H7 (cell line): ENCODE measurements at regions not wholly inside any gene's neighbourhood (a gene's known extent, or its start where the extent isn't known, plus 50 kb on each side); places are given as distances from the start of the nearest gene placed in this dataset.
A peak's percentile ranks its signal among the peaks of the same experiment; 100 is the strongest.

Source experiments
- DNase-seq: peaks from one replicate; pipeline ENCODE4 v3.0.0; 2012
- H3K27me3 ChIP-seq: 2 replicates; pipeline ENCODE4 v1.6.0; 2011; ENCODE audit warnings: mild to moderate bottlenecking, low read length; ENCODE audit not compliant: control insufficient read depth, insufficient read depth
- H3K36me3 ChIP-seq: replicated peaks from 2 replicates; pipeline ENCODE4 v1.5.1; 2011; ENCODE audit warnings: low read length; ENCODE audit not compliant: control insufficient read depth, insufficient read depth
- H3K4me3 ChIP-seq: 2 replicates; pipeline ENCODE4 v1.5.1; 2011; ENCODE audit warnings: low read depth, mild to moderate bottlenecking, control low read depth, low read length, moderate library complexity; ENCODE audit not compliant: insufficient read depth

DNA sequence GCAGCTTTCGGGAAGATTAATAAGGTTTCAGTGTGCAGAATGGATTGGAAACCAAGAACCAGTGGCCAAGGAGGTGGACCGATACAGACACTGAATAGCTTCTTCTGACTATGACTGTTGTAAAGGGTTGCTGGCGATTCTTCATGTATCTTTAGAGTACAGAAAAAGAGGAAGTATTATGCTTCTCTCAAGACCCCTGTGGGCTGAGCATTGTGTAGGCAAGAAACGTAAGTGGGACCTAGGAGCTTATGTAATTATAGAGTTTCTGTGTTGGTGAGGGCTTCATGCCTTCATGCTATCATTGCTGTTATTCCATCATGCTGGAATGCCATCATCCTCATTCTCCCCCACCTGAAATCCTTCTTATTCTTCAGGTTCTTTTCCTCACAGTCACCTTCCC, 105.4 kb upstream of the AKIRIN2 start:
- Histone ChIP-seq H3K4me3 (no peak overlapping the region), H3K27me3 (no peaks in the 10 kb centered on the region), H3K36me3 (no peaks in the 10 kb centered on the region)
- no peak for DNase-seq

DNA sequence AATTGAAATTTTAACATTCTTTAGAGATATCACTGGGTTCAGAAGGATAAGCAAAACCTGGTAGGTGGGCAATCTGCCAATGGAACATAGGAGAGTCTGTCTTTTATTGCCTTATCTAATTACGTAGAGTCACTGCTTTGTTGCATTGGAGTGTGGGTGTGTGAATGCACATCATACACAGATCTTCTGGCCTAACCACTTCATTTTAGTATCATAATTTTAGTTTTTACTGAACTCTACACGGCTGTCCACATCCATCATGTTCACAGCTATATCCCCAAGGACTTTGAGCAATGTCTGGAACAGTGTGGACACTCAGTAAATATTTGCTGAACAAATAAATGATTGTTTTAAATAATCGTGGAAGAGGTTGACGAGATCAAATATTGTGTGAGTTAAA, 104.6 kb upstream of the AKIRIN2 start:
- DNase-seq = no peak
- Histone ChIP-seq H3K4me3 (no peak overlapping the region), H3K36me3 (no peaks in the 10 kb centered on the region), H3K27me3 (no peaks in the 10 kb centered on the region)

DNA sequence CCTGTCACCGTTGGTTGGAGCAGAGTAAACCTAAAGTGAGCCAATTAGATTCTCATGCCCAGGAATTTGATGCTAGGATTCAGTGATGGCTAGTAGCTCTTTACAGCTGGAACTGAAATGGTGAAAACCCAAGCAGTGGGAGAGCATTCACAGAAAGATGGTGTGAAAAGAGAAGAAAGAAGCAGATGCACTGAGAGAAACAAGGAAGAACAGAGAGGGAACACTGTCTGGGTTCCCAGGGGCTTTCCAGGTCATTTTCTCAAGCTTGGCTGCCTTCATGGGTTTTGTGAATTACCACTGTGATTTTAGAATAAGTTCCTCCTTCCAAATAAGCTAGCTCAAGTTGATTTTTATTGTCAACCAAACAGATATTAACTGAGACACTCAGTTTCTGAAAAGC, 104.1 kb upstream of the AKIRIN2 start:
- H3K4me3 ChIP-seq = no peak overlapping the region
- H3K27me3 ChIP-seq = no peaks in the 10 kb centered on the region
- H3K36me3 ChIP-seq = no peaks in the 10 kb centered on the region
- DNase-seq = no peak

DNA sequence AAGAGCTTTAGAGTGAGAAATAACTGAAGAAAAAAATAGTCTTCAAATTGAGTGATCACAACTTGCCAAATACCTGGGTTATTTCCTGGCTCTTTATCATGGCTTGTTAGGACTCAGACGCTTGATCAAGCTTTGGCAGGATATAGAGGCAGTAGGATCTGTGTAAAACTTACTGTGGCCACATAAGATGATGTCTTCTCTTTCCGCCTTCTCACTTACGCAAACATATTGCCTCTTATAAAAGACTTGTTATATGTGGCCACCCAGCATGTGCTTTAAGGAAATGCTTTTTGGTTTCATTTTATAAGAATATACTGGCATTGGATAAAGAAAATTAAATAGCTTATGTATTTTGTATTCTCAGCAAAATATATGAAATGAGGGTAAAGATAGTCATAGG, 101.8 kb upstream of the AKIRIN2 start:
- no peaks in the 10 kb centered on the region for H3K27me3 ChIP-seq
- no peak overlapping the region for H3K4me3 ChIP-seq
- H3K36me3 ChIP-seq = no peaks in the 10 kb centered on the region
- no peak for DNase-seq

DNA sequence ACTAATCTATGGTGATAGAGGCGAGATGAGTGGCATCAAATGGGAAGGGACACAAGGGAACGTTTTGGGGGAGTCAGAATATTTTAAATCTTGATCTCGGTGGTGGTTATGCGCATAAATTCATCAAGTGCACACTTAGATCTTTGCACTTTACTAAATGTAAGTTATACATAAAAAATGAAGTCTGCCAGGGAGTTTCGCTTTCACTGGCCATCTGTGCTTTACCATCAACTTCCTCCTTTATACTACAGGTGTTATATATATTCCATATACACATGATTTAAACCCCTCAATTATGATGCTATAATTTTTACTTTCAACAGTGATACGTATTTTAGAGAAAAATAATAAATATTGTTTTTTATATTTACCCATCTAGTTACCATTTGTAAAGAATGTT, 97.6 kb upstream of the AKIRIN2 start:
- Histone ChIP-seq H3K36me3 (no peaks in the 10 kb centered on the region), H3K4me3 (no peak overlapping the region), H3K27me3 (no peaks in the 10 kb centered on the region)
- no peak for DNase-seq

DNA sequence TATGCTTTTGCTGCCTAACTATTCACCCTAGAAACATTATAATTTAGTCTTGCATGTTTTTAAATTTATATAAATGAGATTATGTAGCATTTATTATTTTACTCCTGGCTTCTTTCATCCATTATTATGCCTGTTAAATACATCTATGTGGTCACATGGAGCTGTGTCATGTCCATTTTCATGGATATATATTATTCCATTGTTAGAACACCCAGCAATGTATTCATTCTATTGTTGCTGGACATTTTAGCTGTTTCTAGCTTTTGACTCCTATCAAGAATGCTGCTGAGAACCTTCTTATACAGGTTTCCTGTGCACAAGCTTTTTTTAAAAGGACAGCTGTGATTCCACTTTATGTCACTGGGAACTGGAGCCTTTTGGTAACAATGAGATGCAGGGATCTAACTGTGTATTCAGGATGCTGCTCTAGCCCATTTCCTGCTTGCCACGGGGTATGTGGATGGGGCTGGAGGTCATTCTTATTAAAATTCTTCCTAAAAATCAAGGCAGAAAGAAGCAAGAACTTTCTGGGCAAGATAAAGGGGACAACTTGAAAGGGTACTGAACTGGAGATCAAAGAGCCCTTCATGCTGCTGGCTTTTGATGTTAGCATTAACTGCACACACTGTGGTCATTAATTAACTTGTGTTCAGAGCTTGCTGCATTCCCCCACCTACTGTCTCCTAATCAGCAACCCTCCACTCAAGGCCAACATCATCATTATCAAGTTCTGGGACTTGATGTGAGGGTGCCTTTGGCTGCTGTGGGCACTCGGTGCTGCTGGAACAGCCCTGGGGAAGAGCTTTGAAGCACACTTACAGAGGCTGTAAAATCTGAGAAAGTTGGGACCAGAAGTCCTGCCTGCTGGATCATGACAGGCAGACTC, 96.6 kb upstream of the AKIRIN2 start:
- no peak overlapping the region for H3K4me3 ChIP-seq
- DNase-seq = no peak
- H3K36me3 ChIP-seq = no peaks in the 10 kb centered on the region
- no peaks in the 10 kb centered on the region for H3K27me3 ChIP-seq

DNA sequence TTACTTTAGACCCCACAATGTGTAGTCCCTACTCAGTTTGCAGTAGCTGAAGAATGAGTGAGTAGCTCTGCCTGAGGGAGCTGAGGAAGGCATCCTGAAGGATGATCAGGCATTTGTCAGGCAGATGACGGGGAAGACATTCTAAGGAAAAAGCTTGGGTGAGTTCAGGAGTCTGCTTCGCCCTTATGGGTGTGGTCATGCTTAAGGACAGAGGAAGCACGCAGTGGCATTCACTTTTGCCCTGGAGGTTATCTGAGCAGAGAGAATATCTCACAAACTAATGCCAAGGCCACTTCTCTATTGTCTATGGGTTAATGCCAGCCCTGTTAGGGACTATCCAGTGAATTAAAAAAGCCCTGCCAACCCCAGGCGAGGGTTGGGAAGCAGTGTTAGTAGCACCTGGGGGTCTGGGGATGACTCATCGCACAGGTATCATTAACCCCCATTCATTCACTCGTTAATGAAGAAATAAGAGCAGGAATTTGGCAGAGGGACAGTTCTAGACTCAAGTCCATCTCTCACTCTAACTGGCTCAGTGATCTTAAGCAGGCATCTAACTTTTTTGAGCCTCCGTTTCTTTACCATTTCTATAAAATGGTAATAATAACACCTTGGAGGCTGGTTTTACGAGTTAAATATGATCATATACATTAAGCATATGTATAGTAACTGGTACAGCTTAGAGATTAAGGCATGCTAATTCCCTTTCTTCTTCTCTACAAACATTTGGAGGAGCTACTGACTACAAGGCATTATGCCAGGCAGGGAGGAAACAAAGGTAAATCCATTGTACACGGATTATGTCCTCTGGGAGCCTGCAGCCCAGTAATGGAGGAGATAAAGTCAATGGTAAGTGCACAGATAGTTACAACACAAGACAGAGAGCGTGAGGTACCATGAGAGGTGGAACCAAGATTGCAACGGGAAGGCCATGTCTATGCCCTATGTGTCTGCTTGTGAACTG, 93.2 kb upstream of the AKIRIN2 start:
- no peak overlapping the region for H3K4me3 ChIP-seq
- no peaks in the 10 kb centered on the region for H3K36me3 ChIP-seq
- DNase-seq = no peak
- no peaks in the 10 kb centered on the region for H3K27me3 ChIP-seq

DNA sequence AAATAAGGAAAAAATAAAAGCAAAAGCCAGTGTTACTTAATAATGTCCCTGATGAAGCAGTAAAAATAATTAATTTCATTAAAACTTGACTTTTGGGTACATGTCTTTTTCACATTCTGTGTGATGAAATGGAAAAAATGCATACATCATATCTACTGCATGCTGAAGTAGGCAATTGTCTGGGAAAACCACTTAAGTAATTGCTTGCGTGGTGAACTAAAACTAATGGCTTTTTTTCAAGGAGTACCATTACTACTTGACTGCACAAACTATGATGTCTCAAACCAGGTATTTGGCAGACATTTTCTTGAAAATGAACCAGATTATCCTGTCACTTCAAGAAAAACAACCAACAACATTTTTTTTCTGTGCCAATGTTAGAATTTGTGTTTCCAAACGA, 91.3 kb upstream of the AKIRIN2 start:
- no peak overlapping the region for H3K4me3 ChIP-seq
- no peaks in the 10 kb centered on the region for H3K36me3 ChIP-seq
- DNase-seq = no peak
- no peaks in the 10 kb centered on the region for H3K27me3 ChIP-seq

DNA sequence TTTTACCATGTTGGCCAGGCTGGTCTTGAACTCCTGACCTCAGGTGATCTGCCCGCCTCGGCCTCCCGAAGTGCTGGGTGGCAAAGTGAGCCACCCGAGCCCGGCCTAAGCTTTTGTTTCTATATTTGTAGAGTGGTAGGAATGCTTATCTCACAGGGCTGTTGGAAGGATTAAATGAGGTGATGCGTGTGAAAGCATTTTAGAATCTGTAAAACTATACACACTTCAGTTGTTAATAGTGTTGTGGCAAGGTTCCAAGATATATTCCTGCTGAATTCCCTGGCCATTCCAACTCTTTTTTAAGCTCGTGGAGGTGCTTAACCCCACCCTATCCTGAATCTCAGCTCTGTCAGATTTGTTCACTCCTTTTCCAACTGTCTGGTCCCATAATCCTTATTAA, 89.9 kb upstream of the AKIRIN2 start:
- no peak for DNase-seq
- Histone ChIP-seq H3K4me3 (no peak overlapping the region), H3K27me3 (no peaks in the 10 kb centered on the region), H3K36me3 (no peaks in the 10 kb centered on the region)

DNA sequence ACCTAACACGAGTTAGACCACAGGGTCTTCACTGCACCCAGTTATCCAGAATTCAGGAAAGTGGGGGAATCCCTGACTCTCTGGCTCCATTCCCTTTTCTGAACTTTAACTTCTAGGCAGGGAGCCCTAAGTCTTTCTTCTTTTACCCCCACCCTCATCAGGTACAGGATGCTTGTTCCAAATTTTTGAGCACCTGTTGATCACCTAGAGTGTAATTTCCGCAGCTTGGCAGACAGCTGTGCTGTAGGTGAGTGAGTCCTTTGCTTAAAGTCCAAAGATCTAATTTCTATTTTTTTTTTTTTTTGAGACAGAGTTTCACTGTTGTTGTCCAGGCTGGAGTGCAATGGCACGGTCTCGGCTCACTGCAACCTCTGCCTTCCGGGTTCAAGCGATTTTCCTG, 89.5 kb upstream of the AKIRIN2 start:
- Histone ChIP-seq H3K4me3 (no peak overlapping the region), H3K27me3 (no peaks in the 10 kb centered on the region), H3K36me3 (no peaks in the 10 kb centered on the region)
- DNase-seq = no peak

DNA sequence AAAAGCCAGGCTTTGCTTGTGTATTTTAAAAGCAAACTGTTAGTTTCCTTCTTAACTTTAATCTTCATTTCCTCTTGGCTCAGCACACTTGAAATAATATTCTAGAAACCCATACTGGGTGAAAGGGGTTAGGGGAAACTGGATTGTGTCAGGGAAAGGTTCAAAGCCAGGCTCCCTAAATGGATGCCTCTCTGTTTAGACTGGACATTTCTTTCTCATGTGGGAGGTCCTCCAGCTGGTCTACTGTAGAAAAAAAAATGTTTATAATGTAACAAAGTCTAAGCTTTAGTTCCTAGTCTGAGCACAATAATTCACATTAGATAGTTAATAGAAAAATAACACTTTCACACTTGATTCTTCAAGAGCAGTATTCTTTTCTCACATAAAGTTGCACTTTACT, 89.0 kb upstream of the AKIRIN2 start:
- Histone ChIP-seq H3K27me3 (no peaks in the 10 kb centered on the region), H3K36me3 (no peaks in the 10 kb centered on the region), H3K4me3 (no peak overlapping the region)
- DNase-seq = no peak

DNA sequence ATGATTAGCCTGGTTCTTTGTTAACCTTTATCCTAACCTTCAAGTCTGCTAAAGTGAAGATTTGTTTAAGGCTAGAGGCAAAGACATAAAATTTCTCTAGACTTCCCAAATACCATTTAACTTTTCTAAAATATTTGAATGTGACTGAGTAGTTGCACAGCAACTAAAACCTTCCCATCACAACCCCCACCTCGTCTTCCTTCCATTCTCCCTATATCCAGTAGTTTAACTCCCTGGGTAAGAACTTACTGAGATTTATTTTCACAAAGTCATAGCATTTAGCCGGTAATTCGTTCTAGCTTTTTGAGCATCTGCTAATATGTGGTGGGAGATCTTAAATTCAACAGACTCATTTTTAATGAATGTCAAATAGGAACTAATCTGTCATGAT, 87.9 kb upstream of the AKIRIN2 start:
- Histone ChIP-seq H3K36me3 (no peaks in the 10 kb centered on the region), H3K4me3 (no peak overlapping the region), H3K27me3 (no peaks in the 10 kb centered on the region)
- DNase-seq = no peak

DNA sequence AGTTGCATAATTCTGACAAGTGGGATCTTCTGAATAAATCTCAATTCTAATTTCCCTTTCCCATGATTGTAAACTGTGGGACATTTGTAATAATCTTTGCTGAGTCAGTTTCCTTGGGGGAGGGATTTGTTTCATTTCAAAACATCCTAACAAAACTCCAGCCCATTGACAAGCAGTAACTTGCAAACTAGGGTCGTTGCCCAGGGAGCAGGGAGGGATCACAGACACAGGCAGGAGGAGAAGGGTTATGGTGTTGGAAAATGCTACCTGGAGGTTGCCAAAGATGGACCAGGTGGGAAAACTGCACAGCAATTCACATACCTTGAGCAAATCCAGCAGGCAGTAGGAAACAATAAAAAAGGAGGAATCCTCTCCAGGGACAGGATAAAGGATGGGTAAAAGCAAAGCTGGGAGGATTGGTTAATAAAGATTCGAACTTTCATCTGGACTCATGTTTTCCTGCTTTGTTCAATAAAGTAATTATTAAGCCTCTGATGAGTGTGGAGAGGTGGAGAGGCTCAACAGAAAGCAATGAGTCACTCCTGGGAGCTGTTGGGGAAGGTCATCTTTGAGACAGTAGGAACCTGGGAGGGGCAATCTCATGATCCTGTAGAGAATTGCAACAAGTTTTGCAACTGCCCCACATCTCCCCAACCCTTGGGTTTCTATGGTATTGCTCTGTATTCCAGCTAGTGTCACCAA, 87.3 kb upstream of the AKIRIN2 start:
- Histone ChIP-seq H3K27me3 (no peaks in the 10 kb centered on the region), H3K4me3 (no peak overlapping the region), H3K36me3 (no peaks in the 10 kb centered on the region)
- DNase-seq = peak; percentile 35

DNA sequence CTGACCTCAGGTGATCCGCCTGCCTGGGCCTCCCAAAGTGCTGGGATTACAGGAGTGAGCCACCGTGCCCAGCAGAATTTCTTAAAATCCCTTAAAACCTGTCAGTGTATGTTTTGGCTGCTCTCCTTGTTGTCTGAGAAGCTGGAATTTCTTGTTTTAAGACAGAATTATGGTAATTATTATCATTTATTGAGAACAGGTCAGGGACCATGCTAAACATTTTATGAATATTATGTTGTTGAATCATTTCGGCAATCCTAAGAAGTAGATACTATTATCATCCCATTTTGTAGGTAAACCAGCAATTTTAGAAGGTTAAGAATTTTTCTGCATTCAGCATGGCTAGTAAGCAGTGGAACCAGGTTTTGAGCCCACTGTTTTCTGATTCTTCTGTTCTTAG, 86.1 kb upstream of the AKIRIN2 start:
- DNase-seq = no peak
- Histone ChIP-seq H3K27me3 (no peaks in the 10 kb centered on the region), H3K4me3 (no peak overlapping the region), H3K36me3 (no peaks in the 10 kb centered on the region)
